ENCODE measurements at regions not wholly inside any gene's neighbourhood (a gene's known extent, or its start where the extent isn't known, plus 50 kb on each side); places are given as distances from the start of the nearest gene placed in this dataset.

GRCh38 chrX:871626-872025 lies 241.0 kb downstream of the SHOX start:
- no peak for TF ChIP-seq CTCF (IDR thresholded peaks at IDR 0.05)
- no peak for TF ChIP-seq EZH2 (IDR thresholded peaks at IDR 0.05; ENCODE audit: borderline replicate concordance, insufficient read depth, low read depth, low read length, poor library complexity, severe bottlenecking)
